ENCODE measurements at regions not wholly inside any gene's neighbourhood (a gene's known extent, or its start where the extent isn't known, plus 50 kb on each side); places are given as distances from the start of the nearest gene placed in this dataset.

DNA sequence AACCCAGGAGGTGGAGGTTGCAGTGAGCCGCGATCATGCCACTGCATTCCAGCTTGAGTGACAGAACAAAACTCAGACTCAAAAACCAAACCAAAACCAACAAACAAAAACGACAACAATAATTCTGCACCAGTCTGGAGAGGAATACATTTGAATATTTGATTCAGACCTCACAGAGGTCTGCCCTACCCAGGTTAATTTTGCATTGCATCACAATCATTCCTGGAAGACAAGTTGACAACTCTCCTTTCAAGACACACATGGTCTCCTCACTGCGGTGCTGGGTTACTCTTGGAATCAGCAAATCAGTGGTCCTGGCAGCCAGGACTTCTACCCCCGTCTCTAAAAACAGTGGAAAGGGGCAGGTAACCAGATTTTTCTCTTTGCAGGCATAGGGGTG is 79.9 kb upstream of the TMTC4 start:
- FAIRE-seq: no peak

DNA sequence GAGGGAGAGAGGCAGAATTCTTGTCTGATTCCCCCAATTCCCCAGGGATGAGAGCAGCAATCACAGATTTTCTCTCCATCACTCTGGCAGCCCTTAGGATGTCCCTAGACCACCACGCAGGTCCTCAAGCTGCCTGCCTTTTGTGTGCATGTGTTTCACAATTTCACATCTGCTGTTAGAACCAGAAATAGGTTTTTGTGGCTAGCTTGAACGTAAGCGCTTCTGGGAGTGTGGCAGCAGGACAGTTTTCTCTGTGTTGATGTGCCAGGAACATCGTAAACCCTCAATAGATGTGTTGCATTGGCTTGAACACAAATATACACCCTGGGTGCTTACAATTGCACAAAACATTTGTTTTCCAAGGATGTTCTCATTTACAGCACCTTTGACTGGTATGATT is 78.8 kb upstream of the TMTC4 start:
- FAIRE-seq: no peak

DNA sequence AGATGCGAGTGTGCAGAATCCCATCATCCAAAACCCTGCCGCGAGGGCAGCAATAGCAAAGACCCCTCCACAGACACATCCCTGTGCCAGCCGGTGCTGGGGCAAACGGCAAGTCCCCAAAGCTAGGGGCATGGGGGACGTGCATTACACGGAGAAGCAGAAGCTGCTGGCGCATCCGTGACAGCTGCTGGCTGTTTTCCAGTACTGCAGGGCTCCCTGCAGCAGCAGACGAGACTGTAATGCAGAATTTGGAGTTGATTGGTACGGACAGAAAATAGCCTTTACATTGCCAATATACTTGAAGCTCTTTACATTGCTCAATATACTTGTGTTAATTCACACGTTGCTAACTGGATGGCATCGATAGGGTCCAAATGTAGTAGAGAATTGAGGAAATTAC is 77.2 kb upstream of the TMTC4 start:
- no peak for FAIRE-seq

DNA sequence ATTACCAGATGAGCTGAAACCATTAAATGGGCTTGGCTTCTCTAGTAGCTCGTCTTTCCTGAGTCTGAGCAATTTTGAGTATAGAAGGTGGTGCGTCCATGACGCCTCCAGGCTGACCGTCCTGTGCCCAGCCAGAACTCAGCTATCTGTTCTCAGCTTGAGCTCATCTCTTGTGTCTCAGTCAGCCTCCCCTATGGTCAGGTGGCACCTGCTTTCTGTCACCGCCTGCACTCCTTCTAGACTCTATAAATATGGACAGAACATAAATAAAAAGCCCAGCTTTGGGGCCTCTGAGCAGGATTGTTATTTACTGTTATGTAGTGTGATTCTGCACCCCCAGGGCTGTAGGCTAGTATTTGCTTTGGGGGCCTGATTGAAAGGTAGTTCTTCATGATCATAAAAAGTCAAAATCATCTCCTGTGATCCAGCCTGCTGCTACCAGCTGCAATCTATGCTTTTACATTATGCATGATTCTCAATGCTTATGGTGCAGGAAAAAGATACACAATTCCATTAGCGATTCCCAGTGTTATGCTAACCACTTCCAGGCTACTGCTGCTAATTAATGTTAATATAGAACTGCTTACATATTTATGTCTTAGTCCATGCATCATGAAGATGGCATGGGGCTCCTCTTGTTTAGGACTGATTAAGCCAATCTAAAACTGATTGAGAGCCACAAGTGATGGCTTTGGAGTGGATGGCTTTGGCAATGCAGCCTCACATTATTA is 72.5 kb upstream of the TMTC4 start:
- no peak for FAIRE-seq

DNA sequence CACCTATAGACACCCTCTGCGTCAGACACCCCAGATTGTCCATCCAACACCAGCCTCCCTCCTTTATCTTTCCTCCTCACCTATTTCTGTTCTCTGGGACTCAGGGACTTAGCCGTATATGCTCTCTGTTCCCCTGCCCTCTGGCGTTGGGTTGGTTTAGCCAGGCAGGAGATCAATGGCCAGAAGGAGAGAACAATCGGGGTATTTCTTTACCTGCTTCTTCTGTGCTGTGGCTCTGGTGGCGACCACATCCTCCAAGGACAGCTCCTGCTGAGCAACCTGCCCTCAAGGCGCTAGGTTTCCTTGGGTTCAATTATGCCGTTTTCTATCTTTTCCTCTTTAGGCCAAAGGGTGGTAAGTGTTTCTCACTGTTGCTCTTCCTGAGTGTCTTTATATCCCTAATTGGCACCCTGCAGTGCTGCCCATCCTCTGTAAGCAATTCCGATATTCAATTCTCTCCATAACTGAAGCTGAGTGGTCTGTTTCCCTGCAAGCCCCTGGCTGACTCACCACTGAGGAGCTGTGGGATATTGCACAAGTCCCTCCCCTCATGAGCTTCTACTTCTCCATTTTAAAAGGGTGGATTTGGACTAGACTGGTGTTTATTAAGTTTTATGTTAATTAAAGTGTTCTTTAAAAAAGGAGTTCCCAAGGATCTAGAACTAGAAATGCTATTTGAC is 63.7 kb upstream of the TMTC4 start:
- FAIRE-seq: no peak

DNA sequence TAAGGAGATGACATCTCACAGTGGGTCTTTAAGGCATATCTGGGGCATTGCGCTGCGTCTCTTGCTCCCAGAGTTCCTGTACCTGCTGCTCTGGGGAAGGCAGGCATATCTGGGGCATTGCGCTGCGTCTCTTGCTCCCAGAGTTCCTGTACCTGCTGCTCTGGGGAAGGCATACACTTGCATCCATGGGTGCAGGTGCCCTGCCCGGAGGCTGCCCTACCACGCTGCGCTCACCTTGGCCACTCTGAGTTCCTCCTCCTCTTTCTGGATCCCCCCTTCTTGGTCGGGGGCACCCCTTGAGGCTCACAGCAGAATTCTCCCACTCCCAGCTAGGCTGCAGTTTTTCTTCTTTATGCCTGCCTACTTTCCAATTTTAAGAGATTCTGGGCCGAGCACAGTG is 60.9 kb upstream of the TMTC4 start:
- no peak for FAIRE-seq

DNA sequence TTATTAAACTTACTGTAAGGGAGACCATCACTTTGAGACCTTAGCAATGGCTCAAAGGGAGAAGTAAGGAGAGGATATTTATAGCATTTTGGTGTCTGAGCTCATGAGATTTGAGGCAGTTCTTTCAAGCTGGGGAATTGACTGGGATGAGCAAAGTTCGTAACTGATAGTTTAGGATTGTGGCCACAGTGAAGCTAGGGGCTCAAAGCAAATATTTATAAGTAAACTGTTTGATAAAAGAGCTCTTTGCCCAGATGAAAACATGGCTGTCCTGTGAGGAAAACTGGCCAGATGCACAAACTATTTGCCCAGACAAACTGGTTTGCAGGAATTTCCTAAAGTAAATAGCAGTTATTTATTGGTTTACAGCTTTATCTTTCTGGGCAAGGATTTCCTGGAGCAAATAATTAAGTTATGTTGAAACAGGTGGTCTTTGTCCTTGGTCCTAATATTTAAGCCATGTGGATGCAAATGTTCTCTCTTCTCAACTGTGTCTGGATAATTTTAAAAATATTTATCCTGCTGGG is 59.7 kb upstream of the TMTC4 start:
- FAIRE-seq: no peak

DNA sequence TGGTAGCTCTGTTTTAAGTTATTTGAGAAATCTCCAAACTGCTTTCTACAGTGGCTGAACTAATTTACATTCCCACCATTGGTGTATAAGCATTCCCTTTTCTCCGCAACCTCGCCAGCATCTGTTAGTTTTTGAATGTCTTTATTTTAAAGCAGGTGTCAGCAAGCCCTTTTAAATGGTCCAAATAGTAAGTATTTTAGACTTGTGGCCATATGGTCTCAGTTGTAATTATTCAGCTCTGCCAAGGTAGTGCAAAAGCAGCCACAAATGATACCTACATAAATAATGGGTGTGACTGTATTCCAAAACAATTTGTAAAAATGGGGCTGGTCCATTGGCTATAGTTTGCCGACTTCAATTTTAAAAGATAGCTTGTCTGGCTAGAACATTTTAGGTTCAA is 58.7 kb upstream of the TMTC4 start:
- FAIRE-seq: no peak

DNA sequence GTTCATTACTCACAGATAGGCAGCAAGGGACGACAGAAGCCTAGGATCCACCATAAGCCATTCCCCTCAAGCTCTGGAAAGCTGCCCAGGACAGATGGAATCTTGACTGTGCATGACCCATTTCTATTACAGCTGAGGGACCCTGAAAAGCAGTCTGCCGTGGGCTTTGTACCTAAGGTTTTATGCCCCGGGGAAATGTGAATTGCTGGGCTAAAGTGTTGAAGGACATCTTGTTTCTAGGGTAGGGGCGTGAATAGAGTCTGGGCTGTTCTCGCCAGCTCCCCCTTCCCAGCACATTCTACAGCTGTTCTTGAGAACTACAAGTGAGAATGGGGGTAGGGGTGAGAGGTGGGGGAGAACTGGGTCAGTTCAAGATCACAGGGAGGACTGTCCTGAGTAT is 53.6 kb upstream of the TMTC4 start:
- no peak for FAIRE-seq

DNA sequence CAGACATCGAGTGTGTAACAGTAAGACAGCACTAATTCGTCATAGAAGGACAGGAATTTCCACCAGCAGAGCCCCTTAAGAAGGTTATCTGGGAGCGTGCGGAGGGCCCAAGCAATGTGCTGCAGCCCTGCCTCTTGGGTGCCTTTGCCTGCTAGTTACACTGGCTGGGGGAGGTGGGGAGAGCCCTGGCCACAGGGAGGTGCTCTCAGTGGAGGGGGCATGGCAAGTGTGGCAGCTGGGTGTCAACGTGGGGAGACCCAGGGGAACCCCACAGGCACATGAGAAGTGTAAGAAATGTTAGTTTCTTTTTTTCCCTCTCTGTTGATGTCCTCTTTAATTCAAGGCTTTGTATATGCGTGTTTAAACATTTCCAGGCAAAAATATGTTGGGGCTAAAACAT is 50.9 kb upstream of the TMTC4 start:
- no peak for FAIRE-seq

DNA sequence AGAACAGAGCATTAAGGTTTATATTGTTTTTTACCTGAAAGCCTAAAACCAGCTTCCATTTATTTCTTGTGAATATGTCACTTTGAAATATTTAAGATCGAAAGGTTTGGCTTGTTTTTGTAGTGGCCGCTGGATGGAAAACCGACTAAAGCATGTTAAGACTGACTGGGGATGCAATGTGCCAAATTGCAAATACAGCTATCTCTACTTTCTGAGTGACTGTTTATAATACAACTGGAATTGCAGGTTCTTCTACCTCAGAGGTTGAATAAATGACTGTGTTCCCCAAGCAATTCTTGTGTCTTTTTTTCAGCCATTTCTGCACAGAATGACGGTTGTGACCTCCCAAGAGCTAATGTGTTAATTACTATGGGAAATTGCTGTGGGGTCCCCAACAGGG is 50.0 kb upstream of the TMTC4 start:
- no peak for FAIRE-seq
